ENCODE measurements at regions not wholly inside any gene's neighbourhood (a gene's known extent, or its start where the extent isn't known, plus 50 kb on each side); places are given as distances from the start of the nearest gene placed in this dataset.

- TF ChIP-seq PBX3 (IDR thresholded peaks at IDR 0.05; ENCODE audit: insufficient replicate concordance, low read depth, low read length): no peak
- no peak for TF ChIP-seq TCF3 (IDR thresholded peaks at IDR 0.05; ENCODE audit: borderline replicate concordance, insufficient read depth, low read depth, low read length)
- no peak for TF ChIP-seq YBX1 (IDR thresholded peaks at IDR 0.05)
- no peak for TF ChIP-seq RB1 (IDR thresholded peaks at IDR 0.05; ENCODE audit: borderline replicate concordance)
- TF ChIP-seq, protein P1, sequence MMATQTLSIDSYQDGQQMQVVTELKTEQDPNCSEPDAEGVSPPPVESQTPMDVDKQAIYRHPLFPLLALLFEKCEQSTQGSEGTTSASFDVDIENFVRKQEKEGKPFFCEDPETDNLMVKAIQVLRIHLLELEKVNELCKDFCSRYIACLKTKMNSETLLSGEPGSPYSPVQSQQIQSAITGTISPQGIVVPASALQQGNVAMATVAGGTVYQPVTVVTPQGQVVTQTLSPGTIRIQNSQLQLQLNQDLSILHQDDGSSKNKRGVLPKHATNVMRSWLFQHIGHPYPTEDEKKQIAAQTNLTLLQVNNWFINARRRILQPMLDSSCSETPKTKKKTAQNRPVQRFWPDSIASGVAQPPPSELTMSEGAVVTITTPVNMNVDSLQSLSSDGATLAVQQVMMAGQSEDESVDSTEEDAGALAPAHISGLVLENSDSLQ (IDR thresholded peaks at IDR 0.05): no peak
- TF ChIP-seq, protein P2, sequence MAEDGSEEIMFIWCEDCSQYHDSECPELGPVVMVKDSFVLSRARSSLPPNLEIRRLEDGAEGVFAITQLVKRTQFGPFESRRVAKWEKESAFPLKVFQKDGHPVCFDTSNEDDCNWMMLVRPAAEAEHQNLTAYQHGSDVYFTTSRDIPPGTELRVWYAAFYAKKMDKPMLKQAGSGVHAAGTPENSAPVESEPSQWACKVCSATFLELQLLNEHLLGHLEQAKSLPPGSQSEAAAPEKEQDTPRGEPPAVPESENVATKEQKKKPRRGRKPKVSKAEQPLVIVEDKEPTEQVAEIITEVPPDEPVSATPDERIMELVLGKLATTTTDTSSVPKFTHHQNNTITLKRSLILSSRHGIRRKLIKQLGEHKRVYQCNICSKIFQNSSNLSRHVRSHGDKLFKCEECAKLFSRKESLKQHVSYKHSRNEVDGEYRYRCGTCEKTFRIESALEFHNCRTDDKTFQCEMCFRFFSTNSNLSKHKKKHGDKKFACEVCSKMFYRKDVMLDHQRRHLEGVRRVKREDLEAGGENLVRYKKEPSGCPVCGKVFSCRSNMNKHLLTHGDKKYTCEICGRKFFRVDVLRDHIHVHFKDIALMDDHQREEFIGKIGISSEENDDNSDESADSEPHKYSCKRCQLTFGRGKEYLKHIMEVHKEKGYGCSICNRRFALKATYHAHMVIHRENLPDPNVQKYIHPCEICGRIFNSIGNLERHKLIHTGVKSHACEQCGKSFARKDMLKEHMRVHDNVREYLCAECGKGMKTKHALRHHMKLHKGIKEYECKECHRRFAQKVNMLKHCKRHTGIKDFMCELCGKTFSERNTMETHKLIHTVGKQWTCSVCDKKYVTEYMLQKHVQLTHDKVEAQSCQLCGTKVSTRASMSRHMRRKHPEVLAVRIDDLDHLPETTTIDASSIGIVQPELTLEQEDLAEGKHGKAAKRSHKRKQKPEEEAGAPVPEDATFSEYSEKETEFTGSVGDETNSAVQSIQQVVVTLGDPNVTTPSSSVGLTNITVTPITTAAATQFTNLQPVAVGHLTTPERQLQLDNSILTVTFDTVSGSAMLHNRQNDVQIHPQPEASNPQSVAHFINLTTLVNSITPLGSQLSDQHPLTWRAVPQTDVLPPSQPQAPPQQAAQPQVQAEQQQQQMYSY (CRISPR knock-in tag; IDR thresholded peaks at IDR 0.05): no peak
- TF ChIP-seq IRF3 (IDR thresholded peaks at IDR 0.05): no peak
- TF ChIP-seq, protein P3, sequence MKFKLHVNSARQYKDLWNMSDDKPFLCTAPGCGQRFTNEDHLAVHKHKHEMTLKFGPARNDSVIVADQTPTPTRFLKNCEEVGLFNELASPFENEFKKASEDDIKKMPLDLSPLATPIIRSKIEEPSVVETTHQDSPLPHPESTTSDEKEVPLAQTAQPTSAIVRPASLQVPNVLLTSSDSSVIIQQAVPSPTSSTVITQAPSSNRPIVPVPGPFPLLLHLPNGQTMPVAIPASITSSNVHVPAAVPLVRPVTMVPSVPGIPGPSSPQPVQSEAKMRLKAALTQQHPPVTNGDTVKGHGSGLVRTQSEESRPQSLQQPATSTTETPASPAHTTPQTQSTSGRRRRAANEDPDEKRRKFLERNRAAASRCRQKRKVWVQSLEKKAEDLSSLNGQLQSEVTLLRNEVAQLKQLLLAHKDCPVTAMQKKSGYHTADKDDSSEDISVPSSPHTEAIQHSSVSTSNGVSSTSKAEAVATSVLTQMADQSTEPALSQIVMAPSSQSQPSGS (IDR thresholded peaks at IDR 0.05; ENCODE audit: low read length): no peak
- TF ChIP-seq, protein P4, sequence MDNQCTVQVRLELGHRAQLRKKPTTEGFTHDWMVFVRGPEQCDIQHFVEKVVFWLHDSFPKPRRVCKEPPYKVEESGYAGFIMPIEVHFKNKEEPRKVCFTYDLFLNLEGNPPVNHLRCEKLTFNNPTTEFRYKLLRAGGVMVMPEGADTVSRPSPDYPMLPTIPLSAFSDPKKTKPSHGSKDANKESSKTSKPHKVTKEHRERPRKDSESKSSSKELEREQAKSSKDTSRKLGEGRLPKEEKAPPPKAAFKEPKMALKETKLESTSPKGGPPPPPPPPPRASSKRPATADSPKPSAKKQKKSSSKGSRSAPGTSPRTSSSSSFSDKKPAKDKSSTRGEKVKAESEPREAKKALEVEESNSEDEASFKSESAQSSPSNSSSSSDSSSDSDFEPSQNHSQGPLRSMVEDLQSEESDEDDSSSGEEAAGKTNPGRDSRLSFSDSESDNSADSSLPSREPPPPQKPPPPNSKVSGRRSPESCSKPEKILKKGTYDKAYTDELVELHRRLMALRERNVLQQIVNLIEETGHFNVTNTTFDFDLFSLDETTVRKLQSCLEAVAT (IDR thresholded peaks at IDR 0.05): 0 out of 2 replicates have a peak, but pooled peaks have one; percentile 86
- TF ChIP-seq ZNF687 (IDR thresholded peaks at IDR 0.05): no peak
- TF ChIP-seq SMC3 (IDR thresholded peaks at IDR 0.05; ENCODE audit: borderline replicate concordance, low read length): no peak
- TF ChIP-seq HCFC1 (IDR thresholded peaks at IDR 0.05; ENCODE audit: low read length): no peak
- TF ChIP-seq SP1 (IDR thresholded peaks at IDR 0.05; ENCODE audit: low read depth, low read length): no peak
- peak; percentile 11; the same call in 1 of the 2 replicates for TF ChIP-seq PML (IDR thresholded peaks at IDR 0.05; ENCODE audit: low read length)
- TF ChIP-seq NFYA (IDR thresholded peaks at IDR 0.05; ENCODE audit: borderline replicate concordance, low read depth, low read length): no peak
- TF ChIP-seq ZNF384 (IDR thresholded peaks at IDR 0.05; ENCODE audit: borderline replicate concordance, low read depth, low read length): no peak
Measured at GRCh38 chr14:22478670-22479069, 110.4 kb downstream of the DAD1 start (continued).
